GM03348 (cell line): ENCODE measurements at regions not wholly inside any gene's neighbourhood (a gene's known extent, or its start where the extent isn't known, plus 50 kb on each side); places are given as distances from the start of the nearest gene placed in this dataset.
"Not testable (repeated sequence)": the region's sequence is repeated elsewhere in the genome, so short reads cannot be mapped to it uniquely, and the experiment has no call there.

Source experiments
- DNase-seq: peaks from one replicate; pipeline ENCODE4 v3.0.0; 2012; ENCODE audit warnings: low spot score

DNA sequence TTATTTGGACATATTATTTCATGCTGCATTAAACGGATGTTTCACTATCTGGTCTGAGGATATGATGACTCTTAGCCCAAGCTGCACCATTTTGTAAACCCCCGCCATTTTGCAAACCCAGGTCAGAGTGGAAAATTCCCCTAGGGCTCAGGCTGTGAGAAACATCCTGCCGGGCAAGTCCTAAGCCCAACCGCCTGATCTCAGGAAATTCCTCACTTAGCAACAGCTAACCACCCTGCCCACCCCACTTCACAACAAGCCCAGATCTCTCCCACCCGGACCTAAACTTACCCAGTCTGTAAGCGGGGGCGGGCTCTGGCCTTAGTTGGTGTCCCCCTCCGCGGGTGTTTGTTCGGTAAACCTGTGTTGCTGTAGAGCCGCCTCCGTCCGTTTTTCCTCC lies 2747.1 kb downstream of the PCDH7 start:
- no peak for DNase-seq

DNA sequence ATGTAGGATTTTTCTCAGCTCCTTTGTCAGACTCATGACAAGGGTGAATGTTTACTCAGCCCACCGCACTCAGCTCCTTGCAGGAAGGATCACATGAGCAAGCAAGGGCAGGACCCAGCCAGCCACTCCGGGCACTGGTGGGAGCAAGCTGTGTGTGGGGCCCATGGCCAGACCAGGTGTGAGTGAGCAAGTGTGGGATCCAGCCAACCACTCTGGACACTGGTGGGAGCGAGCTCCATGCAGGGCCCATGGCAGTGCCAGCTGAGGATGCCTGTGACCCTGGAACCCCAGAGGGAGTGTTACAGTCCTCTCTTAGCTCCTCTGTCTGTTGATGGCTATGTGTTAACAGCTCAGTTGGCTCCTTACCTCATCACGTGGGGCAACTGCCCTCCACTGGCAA lies 2750.6 kb downstream of the PCDH7 start:
- no peak for DNase-seq

DNA sequence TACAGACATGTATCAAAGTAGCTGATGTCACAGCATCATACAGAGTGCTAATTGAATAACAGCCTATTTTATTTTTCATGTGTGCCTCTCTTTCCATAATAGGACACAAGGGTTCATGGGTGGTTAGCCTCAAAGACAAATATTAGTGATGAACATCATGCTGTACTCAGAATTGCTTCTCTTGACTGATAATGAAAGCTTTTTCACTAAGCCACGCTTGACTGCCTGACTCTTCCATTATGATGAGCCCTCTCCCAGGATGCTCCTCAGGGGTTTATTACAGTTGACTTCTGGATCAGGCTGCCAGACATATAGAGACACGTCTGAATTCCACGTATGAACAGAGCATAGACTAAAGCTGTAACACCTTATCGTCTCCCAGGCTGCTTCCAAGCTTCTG lies 2757.5 kb downstream of the PCDH7 start:
- no peak for DNase-seq

DNA sequence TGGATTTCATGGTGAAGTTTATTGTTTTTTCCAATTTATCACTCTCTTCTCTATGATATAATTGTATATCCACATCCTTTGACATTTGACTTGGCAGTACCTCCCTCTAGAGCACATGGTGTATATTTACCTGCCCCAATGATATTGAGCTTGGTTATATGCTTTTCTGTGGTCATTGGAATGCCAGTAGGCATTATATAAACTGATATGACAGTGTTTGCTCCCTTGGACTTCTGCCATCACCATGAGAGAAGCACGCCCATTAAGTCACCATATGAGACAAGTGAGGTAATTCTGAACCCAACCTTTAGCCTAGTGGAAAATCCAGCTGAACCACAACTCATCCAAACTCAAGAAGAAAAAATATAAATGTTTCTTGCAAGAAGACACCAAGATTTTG lies 2761.5 kb downstream of the ARAP2 start:
- DNase-seq, result no peak

DNA sequence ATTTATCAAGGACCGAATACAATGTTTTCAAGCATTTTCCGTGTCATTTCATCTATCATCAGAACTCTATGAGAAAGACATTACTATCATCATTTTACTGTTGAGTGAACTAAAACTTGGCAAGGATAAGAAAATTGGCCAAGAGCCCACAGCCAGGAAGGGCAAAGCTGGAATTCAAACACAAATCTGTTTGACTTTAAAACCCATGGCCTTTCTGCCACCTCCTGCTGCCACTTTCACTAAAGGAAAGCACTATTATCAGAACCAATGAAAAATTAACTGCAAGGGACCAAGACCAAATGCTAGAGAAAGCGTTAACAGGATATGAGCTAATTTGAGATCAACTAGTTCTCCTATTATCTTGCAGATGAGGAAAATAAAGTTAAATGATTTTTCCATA lies 2759.2 kb downstream of the ARAP2 start:
- DNase-seq, result no peak

DNA sequence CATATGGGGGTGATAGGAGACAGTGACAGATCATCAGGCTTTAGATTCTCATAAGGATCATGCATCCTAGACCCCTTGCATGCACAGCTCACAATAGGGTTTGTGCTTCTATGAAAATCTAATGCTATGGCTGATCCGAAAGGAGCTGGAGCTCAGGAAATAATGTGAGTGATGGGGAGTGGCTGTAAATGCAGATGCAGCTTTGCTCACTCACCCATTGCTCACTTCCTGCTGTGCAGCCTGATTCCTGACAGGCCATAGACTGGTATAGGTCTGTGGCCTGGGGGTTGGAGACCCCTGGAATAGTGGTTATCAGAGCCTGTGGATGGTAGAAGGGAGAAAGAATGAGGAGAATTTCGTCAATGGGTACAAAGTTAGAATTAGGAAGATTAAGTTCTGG lies 2751.1 kb downstream of the ARAP2 start:
- DNase-seq, result no peak

DNA sequence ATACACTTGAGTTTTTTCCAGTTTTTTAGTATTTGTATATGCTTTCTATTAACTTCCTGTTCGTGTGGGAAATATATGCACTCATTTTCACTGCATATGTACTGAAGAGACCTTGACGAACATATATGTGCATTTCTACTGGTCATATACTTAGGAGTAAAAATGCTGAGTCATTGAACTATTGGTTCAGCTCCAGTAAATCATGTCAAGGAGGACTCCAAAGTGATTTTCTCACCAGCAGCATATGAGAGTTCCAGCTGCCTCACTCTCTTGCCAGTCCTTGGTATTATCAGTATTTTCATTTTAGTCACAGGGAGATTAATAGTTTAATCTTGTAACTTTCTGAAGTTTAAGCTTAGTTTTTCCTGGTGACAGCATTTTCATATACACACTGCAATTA lies 2750.2 kb downstream of the ARAP2 start:
- DNase-seq, result no peak

DNA sequence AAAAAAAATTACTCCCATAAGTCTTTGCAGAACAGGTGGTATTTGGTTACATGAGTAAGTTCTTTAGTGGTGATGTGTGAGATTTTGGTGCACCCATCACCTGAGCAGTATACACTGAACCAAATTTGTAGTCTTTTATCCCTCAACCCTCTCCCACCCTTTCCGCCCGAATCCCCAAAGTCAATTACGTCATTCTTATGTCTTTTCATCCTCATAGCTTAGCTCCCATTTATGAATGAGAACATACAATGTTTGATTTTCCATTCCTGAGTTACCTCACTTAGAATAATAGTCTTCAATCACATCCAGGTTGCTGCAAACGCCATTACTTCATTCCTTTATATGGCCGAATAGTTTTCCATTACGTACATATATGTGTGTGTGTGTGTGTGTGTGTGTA lies 2742.7 kb downstream of the ARAP2 start:
- not testable (repeated sequence) for DNase-seq

DNA sequence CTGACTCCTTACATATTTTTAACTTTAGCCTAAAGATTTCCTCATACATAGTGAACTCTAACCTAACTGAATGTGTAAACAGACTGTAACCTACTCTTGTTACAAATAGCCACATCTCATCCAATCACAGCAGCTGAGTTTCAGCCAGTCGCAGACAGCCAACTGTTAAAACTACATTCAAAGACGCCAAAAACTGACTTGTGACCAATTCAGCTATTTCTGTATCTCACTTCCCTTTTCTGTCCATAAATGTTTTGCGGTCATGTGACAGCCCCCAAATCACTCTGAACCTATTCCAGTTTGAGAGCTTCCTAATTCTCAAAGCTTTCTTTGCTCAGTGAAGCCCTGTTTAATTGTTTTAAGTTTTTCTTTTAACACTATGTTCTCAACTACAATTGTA lies 2731.9 kb downstream of the ARAP2 start:
- no peak for DNase-seq

DNA sequence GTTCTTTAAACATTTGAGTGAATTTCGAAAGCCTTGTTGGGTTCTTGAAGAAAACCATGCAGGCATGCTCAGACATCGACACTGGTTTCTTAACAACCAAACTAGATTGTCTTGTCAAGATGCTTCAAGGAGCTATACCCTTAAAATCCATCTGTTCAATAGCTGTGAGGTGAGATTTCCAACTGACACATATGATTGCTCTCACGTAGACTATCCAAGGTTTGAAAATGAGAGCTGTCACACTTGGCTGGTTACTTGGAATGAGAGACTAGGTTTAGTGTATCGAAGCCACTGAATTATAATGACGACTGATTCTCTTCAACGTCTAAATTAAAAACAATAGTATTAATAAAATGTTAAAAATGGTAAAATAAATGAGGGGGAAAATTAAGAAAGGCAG lies 2725.5 kb downstream of the ARAP2 start:
- no peak for DNase-seq

DNA sequence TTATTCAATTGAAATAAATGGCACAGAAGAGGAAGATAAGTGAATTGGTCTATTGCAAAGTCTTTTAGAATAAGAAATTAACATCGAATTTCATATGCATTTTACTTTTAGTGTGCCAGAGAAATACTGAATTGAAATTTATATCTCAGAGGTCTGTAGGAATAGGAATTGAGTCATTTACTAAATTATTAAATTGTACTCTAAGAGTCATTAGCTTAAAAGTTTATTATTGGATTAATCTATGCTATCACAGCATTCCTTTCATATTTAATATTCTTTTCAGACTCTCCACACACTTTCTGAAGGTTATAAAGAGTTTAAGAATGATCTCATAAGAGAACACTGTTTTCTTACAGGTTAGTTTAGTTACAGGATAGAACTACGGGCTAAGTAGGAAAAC lies 2711.5 kb downstream of the ARAP2 start:
- no peak for DNase-seq

DNA sequence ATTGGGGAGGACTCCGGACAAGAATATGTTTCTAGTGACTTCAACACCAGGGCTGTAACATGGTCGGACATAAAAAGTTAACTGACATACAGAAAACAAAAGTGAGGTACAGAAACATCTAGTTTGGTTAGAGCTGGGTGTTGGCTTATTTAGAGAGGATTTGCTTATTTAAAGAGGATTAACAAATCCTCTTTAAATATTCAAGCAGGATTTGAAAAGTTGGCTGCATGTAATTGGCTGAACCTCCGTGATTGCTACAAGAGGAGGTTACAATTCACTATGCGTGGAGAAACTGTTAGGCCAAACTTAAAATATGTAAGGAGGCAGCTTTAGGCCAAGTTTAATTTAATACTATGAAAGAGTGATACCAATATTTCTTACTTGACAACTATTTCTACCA lies 2707.4 kb downstream of the ARAP2 start:
- no peak for DNase-seq

DNA sequence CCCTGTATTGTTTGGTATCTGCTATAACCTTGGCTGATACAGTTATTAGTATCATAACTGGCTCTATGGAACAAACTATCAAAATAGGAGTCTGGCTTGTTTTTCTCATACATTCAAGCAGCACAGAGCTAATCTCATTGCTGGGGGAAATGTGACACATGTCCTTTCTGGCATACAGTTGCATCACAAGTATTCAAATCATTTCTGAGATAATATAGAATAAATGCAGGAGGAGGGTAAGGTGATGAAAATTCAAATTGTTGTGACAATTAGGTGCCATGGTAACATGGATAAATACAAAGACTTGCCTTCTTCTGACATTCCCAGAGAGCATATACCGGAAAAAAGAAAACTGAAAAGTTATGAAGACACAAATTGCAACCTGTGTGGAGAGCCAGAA lies 2706.8 kb downstream of the ARAP2 start:
- DNase-seq, result no peak

DNA sequence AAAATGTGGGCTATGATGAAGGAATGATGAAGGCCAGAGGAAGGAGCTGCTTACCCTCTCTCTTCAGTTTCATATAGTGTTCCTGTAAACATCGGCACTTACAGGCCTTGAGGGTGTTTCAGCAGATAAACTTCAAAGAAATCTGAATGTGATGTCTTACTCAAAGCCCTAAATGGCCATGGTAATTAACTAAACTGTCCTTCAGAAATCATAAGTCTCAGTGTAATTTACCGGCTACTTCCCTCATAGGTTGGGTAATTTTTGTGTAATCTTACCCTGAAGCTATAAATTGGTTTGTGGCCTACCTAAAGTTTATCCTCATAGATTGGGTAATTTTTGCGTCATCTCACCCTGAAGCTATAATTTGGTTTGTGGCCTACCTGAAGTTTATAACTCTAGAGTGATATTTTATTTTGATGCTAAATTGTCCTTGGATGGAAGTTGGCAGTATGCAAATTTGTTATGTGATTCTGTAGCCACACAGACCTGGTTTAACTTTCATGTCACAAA lies 2700.3 kb downstream of the ARAP2 start:
- no peak for DNase-seq

DNA sequence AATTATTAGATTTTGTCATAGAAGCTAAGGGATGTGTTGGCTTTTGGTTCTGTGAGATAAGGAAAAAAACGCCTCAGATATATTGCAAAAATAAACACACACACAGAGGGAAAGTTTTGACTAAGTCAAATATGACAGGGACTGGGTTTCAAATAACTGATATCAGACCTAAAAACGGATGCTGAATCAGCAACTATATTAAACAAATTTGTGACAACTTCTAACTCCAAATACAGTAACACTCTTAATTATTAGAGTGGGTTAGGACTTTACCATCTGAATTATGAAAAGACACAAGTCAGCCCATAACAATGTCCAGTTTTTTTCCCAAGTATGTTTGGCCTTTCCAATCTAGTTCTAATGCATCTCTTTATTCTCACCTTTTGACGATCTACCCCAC lies 2693.1 kb downstream of the ARAP2 start:
- DNase-seq, result no peak

DNA sequence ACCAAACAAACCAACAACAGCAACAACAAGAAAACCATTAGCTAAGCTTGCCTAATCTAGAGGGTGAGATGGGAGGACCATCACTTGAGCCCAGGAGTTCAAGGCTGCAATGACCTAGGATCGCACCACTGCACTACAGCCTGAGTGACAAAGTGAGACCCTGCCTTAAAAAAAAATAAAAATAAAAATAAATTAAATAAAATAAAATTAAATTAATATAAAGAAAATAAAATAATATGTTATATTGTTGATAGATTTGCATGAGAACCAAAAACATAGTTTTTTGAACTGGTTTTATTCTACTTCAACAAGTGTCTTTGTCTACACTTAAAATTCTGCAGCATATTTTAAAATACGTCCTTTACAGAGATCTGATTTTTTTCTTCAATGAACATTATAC lies 2683.1 kb downstream of the ARAP2 start:
- DNase-seq, result no peak

DNA sequence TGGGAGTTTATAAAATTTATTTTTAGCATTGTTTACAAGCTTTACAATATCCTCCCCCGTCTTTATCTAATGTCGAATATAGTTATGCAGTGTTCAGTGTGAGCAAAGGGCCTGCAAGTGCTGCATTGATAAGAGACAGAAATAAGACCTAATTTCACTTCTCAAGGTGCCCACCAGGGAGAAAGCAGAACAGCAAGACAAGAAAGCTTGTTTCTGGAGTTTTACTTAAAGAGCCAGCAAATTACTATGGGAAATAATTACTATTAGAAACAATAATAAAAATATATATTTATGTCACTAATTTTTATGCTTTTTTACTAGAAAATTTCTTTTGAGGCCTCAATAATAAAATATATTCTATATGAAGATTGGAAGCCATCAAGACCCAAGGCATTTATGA lies 2677.7 kb downstream of the ARAP2 start:
- no peak for DNase-seq

DNA sequence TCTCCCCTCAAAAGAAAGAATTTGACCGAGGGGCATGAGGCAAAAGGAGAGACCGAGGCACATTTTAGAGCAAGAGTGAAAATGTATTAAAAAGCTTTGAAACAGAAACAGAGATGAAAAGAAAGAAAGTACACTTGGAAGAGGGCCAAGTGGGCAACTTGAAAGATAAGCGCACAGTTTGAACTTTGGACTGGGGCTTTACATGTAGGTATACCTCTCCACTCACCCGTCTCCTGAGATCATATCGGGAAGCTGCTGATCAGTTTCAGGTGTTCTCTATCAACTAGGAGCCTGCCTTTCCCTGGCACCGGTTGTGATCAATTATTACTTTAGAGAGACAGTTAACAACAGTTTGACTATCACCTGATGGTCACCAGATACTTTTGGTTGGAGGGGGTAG lies 2666.5 kb downstream of the ARAP2 start:
- DNase-seq, result no peak

DNA sequence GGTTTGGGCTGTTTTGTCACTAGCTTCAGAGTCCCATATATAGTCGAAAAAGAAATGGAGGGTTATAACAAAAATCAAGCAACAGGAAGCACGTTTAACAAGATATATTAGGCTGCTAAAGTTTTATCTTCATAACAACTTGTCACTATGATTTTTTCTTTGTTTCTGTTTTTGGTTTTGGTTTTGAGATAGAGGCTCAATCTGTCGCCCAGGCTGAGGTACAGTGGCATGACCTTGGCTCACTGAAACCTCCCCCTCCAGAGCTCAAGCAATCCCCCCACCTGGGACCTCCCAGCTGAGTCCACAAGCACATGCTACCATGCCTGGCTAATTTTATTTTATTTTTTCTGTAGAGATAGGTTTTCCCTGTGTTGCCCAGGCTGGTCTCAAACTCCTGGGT lies 2664.4 kb downstream of the ARAP2 start:
- DNase-seq, result no peak

DNA sequence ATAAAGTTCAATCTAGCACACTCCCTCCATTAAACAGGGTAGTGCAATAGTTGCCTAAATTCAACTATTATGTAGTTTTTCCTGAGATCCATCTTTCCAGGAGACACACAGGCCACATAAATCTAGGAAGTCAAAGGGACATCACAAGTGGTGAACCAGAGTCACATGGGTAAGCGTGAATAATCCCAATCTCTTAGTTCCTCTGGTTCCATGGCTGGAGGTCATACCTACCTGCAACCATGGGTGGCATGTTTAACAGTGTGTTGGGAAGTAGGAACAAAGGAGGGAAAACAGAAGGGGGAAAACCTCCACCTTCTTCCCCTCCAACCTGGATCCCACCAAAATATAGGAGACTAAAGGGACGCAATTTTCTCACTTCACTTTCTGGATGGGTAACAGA lies 2651.6 kb downstream of the ARAP2 start:
- no peak for DNase-seq

DNA sequence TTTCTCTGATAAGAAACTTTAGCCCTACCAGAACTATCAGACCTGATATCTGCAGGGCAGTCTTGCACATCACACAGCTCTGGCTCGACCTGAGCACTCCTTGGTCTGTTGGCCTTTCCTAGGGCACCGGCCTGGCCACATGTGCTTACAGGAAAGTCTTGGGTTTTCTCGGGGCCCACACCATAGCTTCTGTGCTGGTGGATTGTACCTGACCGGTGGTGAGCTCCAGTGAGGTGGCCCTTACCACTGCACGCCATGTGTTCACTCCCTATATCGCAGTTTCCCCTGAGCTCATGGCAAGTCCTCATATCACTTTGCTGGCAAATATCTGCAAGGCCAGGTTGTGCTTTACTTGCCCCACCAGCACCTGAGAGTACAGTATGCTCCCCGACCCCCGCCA lies 2637.4 kb downstream of the ARAP2 start:
- DNase-seq, result no peak

DNA sequence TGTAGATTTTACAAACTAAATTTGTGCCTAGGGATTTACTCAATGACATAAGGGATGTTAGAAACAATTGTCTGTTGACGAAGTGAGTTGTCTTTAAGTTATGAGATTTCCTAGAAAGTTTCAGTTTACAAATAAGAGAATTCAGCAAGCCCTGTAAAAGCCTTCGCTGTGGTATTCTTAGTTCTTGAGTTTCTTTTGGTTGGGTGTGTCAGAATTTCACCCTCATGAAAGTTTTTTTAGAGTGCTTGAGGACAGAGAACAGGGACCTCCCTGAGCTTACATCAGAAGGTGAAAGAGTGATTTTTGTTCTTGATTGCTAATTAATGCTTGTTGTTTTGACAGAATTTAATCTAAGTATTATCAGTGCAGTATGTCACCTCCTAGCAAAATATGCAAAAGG lies 2628.2 kb downstream of the ARAP2 start:
- no peak for DNase-seq

DNA sequence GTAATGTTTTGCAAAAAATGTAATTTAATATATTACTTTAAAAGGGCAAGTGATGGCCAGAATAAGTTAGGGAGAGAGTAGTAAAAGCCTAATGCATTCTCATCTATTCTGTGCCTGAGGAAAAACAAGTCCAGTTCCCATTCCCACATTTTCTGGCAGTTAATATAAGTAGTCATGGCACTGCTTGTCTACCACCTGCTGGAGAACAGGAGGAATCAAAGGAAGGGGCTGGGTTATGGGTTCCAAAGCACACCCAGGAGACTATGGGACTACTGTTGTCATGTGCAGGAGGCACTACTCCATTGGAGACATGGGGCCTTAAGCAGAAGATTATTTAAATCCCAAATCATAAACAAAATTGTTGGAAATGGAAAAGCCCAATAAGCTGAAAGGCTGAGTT lies 2618.6 kb downstream of the ARAP2 start:
- no peak for DNase-seq

DNA sequence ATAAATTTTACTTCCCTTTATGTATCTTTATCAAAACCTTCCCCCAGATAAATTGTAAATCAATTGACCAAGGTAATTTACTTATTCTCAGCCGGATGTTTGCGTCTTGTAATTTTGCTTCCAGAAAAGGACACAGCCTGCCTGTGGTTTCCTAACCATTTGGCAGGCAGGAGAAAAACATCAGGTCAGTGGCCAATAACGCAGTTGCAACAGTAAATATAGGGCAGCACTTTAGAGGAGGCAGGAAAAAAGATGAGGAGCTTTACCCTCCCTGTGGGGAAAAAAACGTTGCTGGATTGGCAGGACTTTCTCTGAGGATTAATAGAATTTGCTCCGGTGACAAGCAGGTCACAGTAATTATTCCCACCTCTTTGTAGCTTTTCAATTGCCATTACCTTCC lies 2618.1 kb downstream of the ARAP2 start:
- no peak for DNase-seq

DNA sequence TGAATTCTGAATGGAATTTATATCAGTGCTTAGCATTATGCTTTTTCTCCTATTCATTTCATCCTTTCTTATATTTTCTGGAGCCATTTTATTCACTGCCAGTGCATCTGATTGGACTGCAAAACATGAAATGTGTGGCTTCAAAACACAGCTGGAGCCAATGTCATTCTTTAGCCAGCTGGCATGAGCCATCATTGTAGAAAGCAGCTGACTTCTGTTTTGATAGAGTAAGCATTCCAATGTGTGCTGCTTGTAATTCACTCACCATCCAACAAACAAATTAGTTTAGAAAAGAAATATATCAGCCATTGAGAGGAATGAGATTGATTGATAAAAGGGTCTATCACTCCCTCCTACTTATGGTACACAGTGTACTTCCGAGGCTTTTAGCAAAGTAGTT lies 2616.0 kb downstream of the ARAP2 start:
- DNase-seq, result no peak
